Stimulated activated effector memory CD8-positive, alpha-beta T cell treated with anti-CD3 and anti-CD28 coated beads, Interleukin-12 subunit alpha, Interleukin-12 subunit beta, amount 100 ng/mL, for 72 hours (primary cell): ENCODE measurements at regions not wholly inside any gene's neighbourhood (a gene's known extent, or its start where the extent isn't known, plus 50 kb on each side); places are given as distances from the start of the nearest gene placed in this dataset.
A peak's percentile ranks its signal among the peaks of the same experiment; 100 is the strongest.

ENCODE experiments used
- ATAC-seq: fragments of 150-1000 bp; cut with Tn5 transposase; 2 replicates; pipeline ENCODE4 v1.10.0; 2021
- DNase-seq, 2 donors: peaks; one replicate each; pipeline ENCODE4 v3.0.0; 2021 to 2022; ENCODE audit warnings: low spot score in 2 of 2
- H3K27ac Mint-ChIP-seq: one replicate; pipeline ENCODE4 v1.8.0; 2022; ENCODE audit warnings: mild to moderate bottlenecking, mixed read lengths
- H3K36me3 Mint-ChIP-seq: one replicate; pipeline ENCODE4 v1.8.0; 2022; ENCODE audit warnings: mild to moderate bottlenecking, mixed read lengths
- H3K4me1 Mint-ChIP-seq: one replicate; pipeline ENCODE4 v1.8.0; 2022; ENCODE audit warnings: mixed read lengths
- H3K4me3 Mint-ChIP-seq: one replicate; pipeline ENCODE4 v1.8.0; 2022; ENCODE audit warnings: mild to moderate bottlenecking, mixed read lengths
- H3K9me3 Mint-ChIP-seq: one replicate; pipeline ENCODE4 v1.8.0; 2022; ENCODE audit warnings: mixed read lengths

DNA sequence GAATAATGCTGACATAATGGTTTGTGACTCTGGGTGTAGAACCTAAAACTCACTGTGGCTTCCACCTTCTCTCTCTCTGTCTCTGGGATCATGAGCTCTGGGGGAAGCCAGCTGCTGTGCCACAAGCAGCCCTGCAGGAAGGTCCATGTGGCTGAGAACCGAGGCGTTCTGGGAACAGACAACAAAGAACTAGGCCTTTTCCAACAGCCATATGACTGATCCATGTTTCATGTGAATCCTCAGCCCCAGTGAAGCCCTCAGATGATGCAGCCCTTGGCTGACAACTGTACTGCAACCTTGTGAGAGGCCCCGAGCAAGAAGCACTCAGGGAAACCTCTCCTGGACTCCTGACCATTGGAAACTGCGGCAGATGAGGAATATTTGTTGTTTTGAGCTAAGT, 56.6 kb downstream of the HLA-G start:
- H3K27ac Mint-ChIP-seq = no peak overlapping the region
- H3K4me3 Mint-ChIP-seq = no peak overlapping the region
- ATAC-seq (no peak), DNase-seq (no peak)
- H3K36me3 Mint-ChIP-seq = peaks cover 22% of the 10 kb centered on the region
- H3K4me1 Mint-ChIP-seq = peaks cover 14% of the 10 kb centered on the region
- no peaks in the 10 kb centered on the region for H3K9me3 Mint-ChIP-seq

- H3K4me1 Mint-ChIP-seq = peaks cover 14% of the 10 kb centered on the region
- ATAC-seq = no peak
- peak overlapping the region; percentile 92 for H3K4me3 Mint-ChIP-seq
- no peaks in the 10 kb centered on the region for H3K9me3 Mint-ChIP-seq
- peak overlapping the region; percentile 99 for H3K27ac Mint-ChIP-seq
- peaks cover 22% of the 10 kb centered on the region for H3K36me3 Mint-ChIP-seq
- DNase-seq = no peak
Observed at GRCh38 chr6:29886701-29887100, 55.6 kb upstream of the HLA-A start.

DNA sequence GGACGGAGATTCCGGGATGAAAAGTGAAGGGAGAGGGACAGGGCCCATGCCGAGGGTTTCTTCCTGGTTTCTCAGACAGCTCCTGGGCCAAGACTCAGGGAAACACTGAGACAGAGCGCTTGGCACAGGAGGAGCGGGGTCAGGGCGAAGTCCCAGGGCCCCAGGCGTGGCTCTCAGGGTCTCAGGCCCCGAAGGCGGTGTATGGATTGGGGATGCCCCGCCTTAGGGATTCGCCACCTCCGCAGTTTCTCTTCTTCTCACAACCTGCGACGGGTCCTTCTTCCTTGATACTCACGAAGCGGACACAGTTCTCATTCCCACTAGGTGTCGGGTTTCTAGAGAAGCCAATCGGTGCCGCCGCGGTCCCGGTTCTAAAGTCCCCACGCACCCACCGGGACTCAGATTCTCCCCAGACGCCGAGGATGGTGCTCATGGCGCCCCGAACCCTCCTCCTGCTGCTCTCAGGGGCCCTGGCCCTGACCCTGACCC, 55.0 kb upstream of the HLA-A start:
- peaks cover 14% of the 10 kb centered on the region for H3K4me1 Mint-ChIP-seq
- H3K27ac Mint-ChIP-seq = peak overlapping the region; percentile 99
- H3K9me3 Mint-ChIP-seq = no peaks in the 10 kb centered on the region
- peak overlapping the region; percentile 92 for H3K4me3 Mint-ChIP-seq
- DNase-seq (peak in 1 of 2 donors; percentile 65), ATAC-seq (peak; percentile 24)
- peaks cover 22% of the 10 kb centered on the region for H3K36me3 Mint-ChIP-seq

DNA sequence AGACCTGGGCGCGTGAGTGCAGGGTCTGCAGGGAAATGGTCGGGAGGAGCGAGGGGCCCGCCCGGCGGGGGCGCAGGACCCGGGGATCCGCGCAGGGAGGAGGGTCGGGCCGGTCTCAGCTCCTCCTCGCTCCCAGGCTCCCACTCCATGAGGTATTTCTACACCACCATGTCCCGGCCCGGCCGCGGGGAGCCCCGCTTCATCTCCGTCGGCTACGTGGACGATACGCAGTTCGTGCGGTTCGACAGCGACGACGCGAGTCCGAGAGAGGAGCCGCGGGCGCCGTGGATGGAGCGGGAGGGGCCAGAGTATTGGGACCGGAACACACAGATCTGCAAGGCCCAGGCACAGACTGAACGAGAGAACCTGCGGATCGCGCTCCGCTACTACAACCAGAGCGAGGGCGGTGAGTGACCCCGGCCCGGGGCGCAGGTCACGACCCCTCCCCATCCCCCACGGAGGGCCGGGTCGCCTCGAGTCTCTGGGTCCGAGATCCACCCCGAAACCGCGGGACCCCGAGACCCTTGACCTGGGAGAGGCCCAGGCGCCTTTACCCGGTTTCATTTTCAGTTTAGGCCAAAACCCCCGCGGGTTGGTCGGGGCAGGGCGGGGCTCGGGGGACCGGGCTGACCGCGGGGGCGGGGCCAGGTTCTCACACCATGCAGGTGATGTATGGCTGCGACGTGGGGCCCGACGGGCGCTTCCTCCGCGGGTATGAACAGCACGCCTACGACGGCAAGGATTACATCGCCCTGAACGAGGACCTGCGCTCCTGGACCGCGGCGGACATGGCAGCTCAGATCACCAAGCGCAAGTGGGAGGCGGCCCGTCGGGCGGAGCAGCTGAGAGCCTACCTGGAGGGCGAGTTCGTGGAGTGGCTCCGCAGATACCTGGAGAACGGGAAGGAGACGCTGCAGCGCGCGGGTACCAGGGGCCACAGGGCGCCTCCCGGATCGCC, 54.2 kb upstream of the HLA-A start:
- Mint-ChIP-seq H3K4me1 (peaks cover 14% of the 10 kb centered on the region), H3K4me3 (peak overlapping the region; percentile 92), H3K36me3 (peaks cover 22% of the 10 kb centered on the region), H3K27ac (peak overlapping the region; percentile 99), H3K9me3 (no peaks in the 10 kb centered on the region)
- DNase-seq (peak; percentile 76 to 93), ATAC-seq (peak; percentile 95)
